B cell (primary cell): ENCODE measurements at regions not wholly inside any gene's neighbourhood (a gene's known extent, or its start where the extent isn't known, plus 50 kb on each side); places are given as distances from the start of the nearest gene placed in this dataset.
A peak's percentile ranks its signal among the peaks of the same experiment; 100 is the strongest.

Source experiments
- ATAC-seq: fragments of 200-7000 bp; cut with Tn5 transposase; one replicate; pipeline ENCODE4 v1.10.0; 2021; ENCODE audit warnings: low read depth, mild to moderate bottlenecking, moderate number of reproducible peaks, moderate library complexity
- CTCF ChIA-PET: fragments of 350-600 bp; sonication (Branson Sonifier 250); formaldehyde crosslinking; loops from one replicate; lab custom pipeline; 2021; ENCODE audit warnings: antibody characterized with exemption, inconsistent platforms; lab: Charles Lee
- POLR2A ChIA-PET: fragments of 350-600 bp; sonication (Branson Sonifier 250); formaldehyde crosslinking; loops from one replicate; lab custom pipeline; 2021; ENCODE audit warnings: antibody characterized with exemption; lab: Charles Lee
- DNase-seq: peaks from one replicate; pipeline ENCODE4 v3.0.0; 2013
- H2AFZ ChIP-seq: 2 replicates; pipeline ENCODE4 v1.6.1; 2012; ENCODE audit warnings: mild to moderate bottlenecking, low read depth, low read length; ENCODE audit not compliant: insufficient read depth, poor library complexity, severe bottlenecking
- H3K27ac ChIP-seq, 2 donors: 1 replicate in 1 of 2; 2 replicates in 1 of 2; pipeline ENCODE4 v1.5.1; 2012 to 2013; ENCODE audit warnings: low read length in 2 of 2, mild to moderate bottlenecking in 2 of 2, moderate library complexity in 1 of 2
- H3K27me3 ChIP-seq, 4 experiments: fragments of 200-600 bp in 1 of 4; sonication (generic) in 1 of 4; replicated peaks in 1 of 4; 1 replicate in 2 of 4; 2 replicates in 2 of 4; pipeline versions ENCODE4 v1.6.1 to v1.7.0; 2013 to 2016; ENCODE audit warnings: low read length in 3 of 4, mild to moderate bottlenecking in 2 of 4, mixed read lengths in 1 of 4, moderate library complexity in 1 of 4; ENCODE audit not compliant: insufficient read depth in 4 of 4, control insufficient read depth in 3 of 4; ENCODE audit errors: control extremely low read depth in 1 of 4
- H3K36me3 ChIP-seq, 2 experiments: replicated peaks in 1 of 2; 1 replicate in 1 of 2; 2 replicates in 1 of 2; pipeline versions ENCODE4 v1.6.1 to v1.7.1; 2013; ENCODE audit warnings: low read length in 1 of 2; ENCODE audit not compliant: insufficient read depth in 2 of 2, control insufficient read depth in 1 of 2; ENCODE audit errors: control extremely low read depth in 1 of 2, extremely low read depth in 1 of 2
- H3K4me1 ChIP-seq, 2 donors: fragments of 200-600 bp in 1 of 2; sonication (generic) in 1 of 2; 1 replicate in 1 of 2; 2 replicates in 1 of 2; pipeline versions ENCODE4 v1.5.1 to v1.6.1; 2013 to 2017; ENCODE audit warnings: low read length in 2 of 2; ENCODE audit not compliant: control insufficient read depth in 2 of 2, insufficient read depth in 2 of 2
- H3K4me2 ChIP-seq: replicated peaks from 2 replicates; pipeline ENCODE3; 2012; ENCODE audit warnings: mild to moderate bottlenecking, low read depth, low read length; ENCODE audit not compliant: poor library complexity, severe bottlenecking
- H3K4me3 ChIP-seq, 5 experiments: fragments of 200-600 bp in 1 of 5; sonication (generic) in 1 of 5; 1 replicate in 3 of 5; 2 replicates in 2 of 5; pipeline versions ENCODE4 v1.5.1 to v1.7.0; 2011 to 2016; ENCODE audit warnings: low read length in 4 of 5, mild to moderate bottlenecking in 4 of 5, low read depth in 2 of 5, control low read depth in 1 of 5, moderate library complexity in 1 of 5; ENCODE audit not compliant: insufficient read depth in 1 of 5; ENCODE audit errors: control extremely low read depth in 1 of 5, extremely low read depth in 1 of 5
- H3K79me2 ChIP-seq: fragments of 200-600 bp; sonication (generic); one replicate; pipeline ENCODE4 v1.6.0; 2016; ENCODE audit warnings: low read length; ENCODE audit not compliant: control insufficient read depth, insufficient read depth
- H3K9ac ChIP-seq: fragments of 200-600 bp; sonication (generic); 2 replicates; pipeline ENCODE4 v1.6.1; 2017; ENCODE audit warnings: mild to moderate bottlenecking, low read length, moderate library complexity
- H3K9me3 ChIP-seq, 3 donors: one replicate each; pipeline versions ENCODE4 v1.6.1 to v1.7.1; 2013; ENCODE audit warnings: low read length in 2 of 3; ENCODE audit not compliant: control insufficient read depth in 2 of 3, insufficient read depth in 1 of 3; ENCODE audit errors: control extremely low read depth in 1 of 3
- H4K20me1 ChIP-seq: 2 replicates; pipeline ENCODE4 v1.6.0; 2012; ENCODE audit warnings: mild to moderate bottlenecking, low read length; ENCODE audit not compliant: insufficient read depth, control insufficient read depth, poor library complexity, severe bottlenecking
- H3K27ac Mint-ChIP-seq: one replicate; pipeline ENCODE4 v1.8.0; 2021; ENCODE audit warnings: mixed read lengths
- H3K27me3 Mint-ChIP-seq: one replicate; pipeline ENCODE4 v1.8.0; 2021; ENCODE audit warnings: mixed read lengths
- H3K4me1 Mint-ChIP-seq: one replicate; pipeline ENCODE4 v1.8.0; 2021; ENCODE audit warnings: mixed read lengths
- H3K4me3 Mint-ChIP-seq: one replicate; pipeline ENCODE4 v1.8.0; 2021; ENCODE audit warnings: mixed read lengths
- H3K9me3 Mint-ChIP-seq: one replicate; pipeline ENCODE4 v1.8.0; 2022; ENCODE audit warnings: mixed read lengths; ENCODE audit not compliant: insufficient read depth
- CTCF ChIP-seq: fragments of 200-600 bp; IDR thresholded peaks from one replicate; pipeline ENCODE4 v1.8.0; 2022; ENCODE audit warnings: antibody characterized with exemption, mild to moderate bottlenecking
- EZH2 ChIP-seq: IDR thresholded peaks from 2 replicates; pipeline ENCODE4 v1.6.1; 2012; ENCODE audit warnings: borderline replicate concordance, low read depth, mild to moderate bottlenecking, moderate library complexity, low read length; ENCODE audit not compliant: insufficient read depth, poor library complexity, severe bottlenecking
- WGBS: methylation state at CpG from one replicate; pipeline ENCODE4 v1.1.5; 2013; ENCODE audit warnings: missing lambda C conversion rate; ENCODE audit not compliant: insufficient coverage; 5-methylcytosine and 5-hydroxymethylcytosine counted together
- intact Hi-C: fragments of 100-400 bp; cut with micrococcal nuclease; formaldehyde crosslinking; loops from one replicate; pipeline ENCODE4 v1.10.0; 2022

GRCh38 chr17:14933676-14934075, 331.4 kb downstream of the PMP22 start:
- Mint-ChIP-seq H3K4me1 (no peaks in the 10 kb centered on the region), H3K4me3 (no peak overlapping the region), H3K9me3 (no peaks in the 10 kb centered on the region), H3K27me3 (peaks cover 8% of the 10 kb centered on the region), H3K27ac (no peak overlapping the region)
- 100% methylated on average over 1 of the region's 4 CpGs for WGBS
- Histone ChIP-seq H3K4me3 (no peak overlapping the region), H3K4me2 (no peak overlapping the region), H3K27ac (no peak overlapping the region), H3K9me3 (no peaks in the 10 kb centered on the region), H3K79me2 (no peaks in the 10 kb centered on the region), H3K4me1 (no peaks in the 10 kb centered on the region), H2AFZ (no peak overlapping the region), H3K9ac (no peak overlapping the region), H3K27me3 (no peaks in the 10 kb centered on the region), H4K20me1 (no peaks in the 10 kb centered on the region), H3K36me3 (no peaks in the 10 kb centered on the region)
- ChIA-PET CTCF (no interaction called here), POLR2A (no interaction called here)
- intact Hi-C loops, result no loop called here
- TF ChIP-seq CTCF, result no peak
- TF ChIP-seq EZH2, result no peak
- DNase-seq (no peak), ATAC-seq (no peak)

DNA sequence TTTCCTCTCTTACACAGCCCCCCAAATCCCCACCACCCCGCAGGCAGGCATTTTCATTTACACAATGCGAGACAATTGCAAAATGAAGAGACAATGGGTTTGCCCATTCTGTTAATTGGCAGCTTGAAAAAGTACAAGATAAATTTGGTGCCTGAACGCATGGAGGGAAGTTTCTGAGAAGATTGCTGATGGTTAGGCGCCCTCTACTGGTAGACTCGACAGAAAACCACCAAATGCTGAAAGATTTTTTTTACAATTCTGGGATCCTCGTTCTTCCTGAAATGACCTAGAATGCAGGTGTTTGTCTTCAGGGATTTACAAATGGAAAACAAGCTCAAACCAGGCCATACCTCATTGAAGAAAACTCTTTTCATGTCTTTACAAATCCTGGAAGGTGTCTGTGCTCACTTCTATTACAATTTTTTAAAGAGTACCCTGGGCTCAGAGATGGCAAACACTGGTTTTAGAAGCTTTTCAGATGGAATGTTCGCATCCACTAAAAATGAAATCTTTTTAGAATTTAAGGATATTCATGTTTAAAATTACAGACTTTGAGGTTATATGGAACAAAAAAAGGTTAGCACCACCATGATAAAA, 338.5 kb downstream of the PMP22 start:
- Histone ChIP-seq H3K4me1 (no peaks in the 10 kb centered on the region), H2AFZ (no peak overlapping the region), H4K20me1 (no peaks in the 10 kb centered on the region), H3K27me3 (no peaks in the 10 kb centered on the region), H3K79me2 (no peaks in the 10 kb centered on the region), H3K4me2 (no peak overlapping the region), H3K9me3 (peaks cover 0 to 3% (median 3%) of the 10 kb centered on the region in 3 donors), H3K9ac (no peak overlapping the region), H3K27ac (no peak overlapping the region), H3K36me3 (no peaks in the 10 kb centered on the region), H3K4me3 (no peak overlapping the region)
- Mint-ChIP-seq H3K27me3 (peaks cover 24% of the 10 kb centered on the region), H3K4me1 (no peaks in the 10 kb centered on the region), H3K4me3 (no peak overlapping the region), H3K9me3 (no peaks in the 10 kb centered on the region), H3K27ac (no peak overlapping the region)
- TF ChIP-seq EZH2, result no peak
- peak; percentile 89 for TF ChIP-seq CTCF
- peak; percentile 68 for DNase-seq
- intact Hi-C loops, result loop anchor here (1.0 kb wide), 1 partner anchor 1329 kb away; no protein-coding TSS in a partner anchor
- ChIA-PET POLR2A (no interaction called here), CTCF (interaction anchor here (0.6 to 4.4 kb wide), 31 partner anchors 8 to 1896 kb away, joined by 3 to 43 read pairs (median 4); no protein-coding TSS in a partner anchor)
- no peak for ATAC-seq
- WGBS, result 0% methylated on average over 2 of the region's 7 CpGs
